ENCODE measurements at regions not wholly inside any gene's neighbourhood (a gene's known extent, or its start where the extent isn't known, plus 50 kb on each side); places are given as distances from the start of the nearest gene placed in this dataset.
A peak's percentile ranks its signal among the peaks of the same experiment; 100 is the strongest.

GRCh38 chr16:86019446-86020047 is 120.6 kb downstream of the IRF8 start:
- intact Hi-C loops (cut with DNase I), result loop anchor here in 1 of 4 donors (5.0 kb wide), 1 partner anchor 197 kb away; no protein-coding TSS in a partner anchor
- H3K4me1 ChIP-seq (ENCODE audit: control insufficient read depth, insufficient read depth, low read length), result no peaks in the 10 kb centered on the region
- DNase-seq, result no peak
- WGBS, result 62% methylated on average over 14 of the region's 14 CpGs
- H3K4me3 ChIP-seq (ENCODE audit: low read length), result no peak overlapping the region
- H3K27ac ChIP-seq (ENCODE audit: low read length), result no peak overlapping the region
- H3K27me3 ChIP-seq (ENCODE audit: control insufficient read depth, insufficient read depth), result no peaks in the 10 kb centered on the region
- no peak for ATAC-seq
- H3K9me3 ChIP-seq (ENCODE audit: control insufficient read depth, low read length), result peaks cover 5% of the 10 kb centered on the region

GRCh38 chr16:86020971-86021370 is 122.0 kb downstream of the IRF8 start:
- H3K4me3 ChIP-seq (ENCODE audit: low read length), result no peak overlapping the region
- H3K27me3 ChIP-seq (ENCODE audit: control insufficient read depth, insufficient read depth), result no peaks in the 10 kb centered on the region
- no peaks in the 10 kb centered on the region for H3K4me1 ChIP-seq (ENCODE audit: control insufficient read depth, insufficient read depth, low read length)
- intact Hi-C loops (cut with DNase I), result no loop called here
- ATAC-seq (no peak), DNase-seq (no peak)
- peaks cover 13% of the 10 kb centered on the region for H3K9me3 ChIP-seq (ENCODE audit: control insufficient read depth, low read length)
- WGBS, result 70% methylated on average over 7 of the region's 7 CpGs
- no peak overlapping the region for H3K27ac ChIP-seq (ENCODE audit: low read length)

- intact Hi-C loops (cut with DNase I), result no loop called here
- ATAC-seq, result no peak
- H3K27ac ChIP-seq (ENCODE audit: low read length), result no peak overlapping the region
- no peak overlapping the region for H3K4me3 ChIP-seq (ENCODE audit: low read length)
- no peaks in the 10 kb centered on the region for H3K27me3 ChIP-seq (ENCODE audit: control insufficient read depth, insufficient read depth)
- DNase-seq, result no peak
- WGBS, result 39% methylated on average over 7 of the region's 7 CpGs
- no peaks in the 10 kb centered on the region for H3K4me1 ChIP-seq (ENCODE audit: control insufficient read depth, insufficient read depth, low read length)
- peaks cover 13% of the 10 kb centered on the region for H3K9me3 ChIP-seq (ENCODE audit: control insufficient read depth, low read length)
Observed at GRCh38 chr16:86022381-86022960, 123.5 kb downstream of the IRF8 start.

DNA sequence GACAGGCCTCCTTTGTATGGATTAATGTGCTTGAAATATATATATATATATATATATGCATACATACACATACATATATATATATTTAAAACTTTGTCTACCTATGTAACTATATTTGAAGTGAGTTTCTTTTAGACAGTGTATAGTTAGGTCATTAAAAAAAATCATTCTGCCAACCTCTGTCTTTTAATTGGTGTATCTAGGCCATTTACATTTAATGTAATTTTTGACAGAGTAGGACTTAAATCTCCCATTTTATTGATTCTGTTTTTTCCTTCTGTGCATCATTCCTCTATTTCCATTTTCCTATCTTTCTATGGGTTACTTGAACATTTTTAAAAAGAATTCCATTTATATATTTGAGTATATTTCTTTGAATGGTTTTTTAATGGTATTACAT is 125.2 kb downstream of the IRF8 start:
- H3K4me1 ChIP-seq (ENCODE audit: control insufficient read depth, insufficient read depth, low read length), result no peaks in the 10 kb centered on the region
- no peaks in the 10 kb centered on the region for H3K27me3 ChIP-seq (ENCODE audit: control insufficient read depth, insufficient read depth)
- no peak overlapping the region for H3K4me3 ChIP-seq (ENCODE audit: low read length)
- H3K9me3 ChIP-seq (ENCODE audit: control insufficient read depth, low read length), result peaks cover 13% of the 10 kb centered on the region
- ATAC-seq (no peak), DNase-seq (no peak)
- no peak overlapping the region for H3K27ac ChIP-seq (ENCODE audit: low read length)
- intact Hi-C loops (cut with DNase I), result no loop called here

DNA sequence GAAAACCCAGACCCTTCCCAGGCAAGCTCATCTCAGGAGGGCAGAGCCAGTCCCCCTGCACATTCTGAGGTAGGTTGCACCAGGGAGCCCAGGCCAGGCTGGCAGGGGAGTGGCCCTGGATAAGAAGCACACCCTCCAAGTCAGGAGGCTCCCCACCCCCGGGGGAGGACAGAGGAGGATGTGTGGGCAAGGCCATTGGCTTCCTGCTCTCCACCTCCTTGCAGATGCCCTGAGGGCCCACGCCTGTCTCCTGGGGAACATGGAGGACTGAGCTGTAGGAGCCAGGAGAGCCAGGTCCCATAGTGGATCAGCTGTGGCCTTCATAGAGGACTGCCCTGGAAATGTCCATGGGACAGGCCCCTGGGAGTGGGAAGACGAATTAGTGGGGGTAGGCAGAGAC is 126.7 kb downstream of the IRF8 start:
- intact Hi-C loops (cut with DNase I), result no loop called here
- no peak overlapping the region for H3K27ac ChIP-seq (ENCODE audit: low read length)
- H3K4me1 ChIP-seq (ENCODE audit: control insufficient read depth, insufficient read depth, low read length), result no peaks in the 10 kb centered on the region
- no peak for ATAC-seq
- DNase-seq, result no peak
- H3K27me3 ChIP-seq (ENCODE audit: control insufficient read depth, insufficient read depth), result no peaks in the 10 kb centered on the region
- peaks cover 10% of the 10 kb centered on the region for H3K9me3 ChIP-seq (ENCODE audit: control insufficient read depth, low read length)
- 62% methylated on average over 3 of the region's 3 CpGs for WGBS
- no peak overlapping the region for H3K4me3 ChIP-seq (ENCODE audit: low read length)

GRCh38 chr16:86026171-86026910 is 127.4 kb downstream of the IRF8 start:
- DNase-seq (no peak), ATAC-seq (no peak)
- no peak overlapping the region for H3K27ac ChIP-seq (ENCODE audit: low read length)
- no peaks in the 10 kb centered on the region for H3K4me1 ChIP-seq (ENCODE audit: control insufficient read depth, insufficient read depth, low read length)
- H3K27me3 ChIP-seq (ENCODE audit: control insufficient read depth, insufficient read depth), result no peaks in the 10 kb centered on the region
- 64% methylated on average over 15 of the region's 15 CpGs for WGBS
- H3K9me3 ChIP-seq (ENCODE audit: control insufficient read depth, low read length), result peaks cover 10% of the 10 kb centered on the region
- intact Hi-C loops (cut with DNase I), result no loop called here
- no peak overlapping the region for H3K4me3 ChIP-seq (ENCODE audit: low read length)

DNA sequence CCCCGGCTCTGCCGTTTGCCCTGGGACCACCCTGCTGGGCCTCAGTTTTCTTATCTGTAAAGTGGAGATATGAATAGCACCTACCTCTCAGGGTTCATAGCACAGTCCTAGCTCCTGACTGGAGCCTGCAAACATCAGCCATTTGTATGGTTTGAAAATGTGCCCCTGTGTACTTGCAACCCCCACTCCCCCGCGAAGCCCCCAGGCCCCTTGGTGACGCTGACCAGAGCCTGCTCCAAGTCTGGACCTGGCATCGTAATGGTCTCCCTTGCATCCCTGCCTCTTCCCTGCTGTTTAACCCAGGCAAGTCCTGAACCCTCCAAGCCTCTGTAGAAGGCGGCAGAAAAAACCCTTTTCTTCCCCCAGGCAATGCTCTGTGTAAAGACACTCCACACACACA is 128.0 kb downstream of the IRF8 start:
- H3K9me3 ChIP-seq (ENCODE audit: control insufficient read depth, low read length), result peaks cover 10% of the 10 kb centered on the region
- intact Hi-C loops (cut with DNase I), result no loop called here
- no peaks in the 10 kb centered on the region for H3K4me1 ChIP-seq (ENCODE audit: control insufficient read depth, insufficient read depth, low read length)
- H3K27me3 ChIP-seq (ENCODE audit: control insufficient read depth, insufficient read depth), result no peaks in the 10 kb centered on the region
- no peak overlapping the region for H3K27ac ChIP-seq (ENCODE audit: low read length)
- no peak overlapping the region for H3K4me3 ChIP-seq (ENCODE audit: low read length)
- ATAC-seq (no peak), DNase-seq (no peak)
- WGBS, result 54% methylated on average over 7 of the region's 7 CpGs

GRCh38 chr16:86027373-86028126 is 128.6 kb downstream of the IRF8 start:
- no peaks in the 10 kb centered on the region for H3K27me3 ChIP-seq (ENCODE audit: control insufficient read depth, insufficient read depth)
- H3K4me3 ChIP-seq (ENCODE audit: low read length), result no peak overlapping the region
- H3K27ac ChIP-seq (ENCODE audit: low read length), result no peak overlapping the region
- intact Hi-C loops (cut with DNase I), result no loop called here
- no peaks in the 10 kb centered on the region for H3K4me1 ChIP-seq (ENCODE audit: control insufficient read depth, insufficient read depth, low read length)
- H3K9me3 ChIP-seq (ENCODE audit: control insufficient read depth, low read length), result peaks cover 10% of the 10 kb centered on the region
- no peak for DNase-seq
- WGBS, result 90% methylated on average over 11 of the region's 11 CpGs
- ATAC-seq, result no peak

DNA sequence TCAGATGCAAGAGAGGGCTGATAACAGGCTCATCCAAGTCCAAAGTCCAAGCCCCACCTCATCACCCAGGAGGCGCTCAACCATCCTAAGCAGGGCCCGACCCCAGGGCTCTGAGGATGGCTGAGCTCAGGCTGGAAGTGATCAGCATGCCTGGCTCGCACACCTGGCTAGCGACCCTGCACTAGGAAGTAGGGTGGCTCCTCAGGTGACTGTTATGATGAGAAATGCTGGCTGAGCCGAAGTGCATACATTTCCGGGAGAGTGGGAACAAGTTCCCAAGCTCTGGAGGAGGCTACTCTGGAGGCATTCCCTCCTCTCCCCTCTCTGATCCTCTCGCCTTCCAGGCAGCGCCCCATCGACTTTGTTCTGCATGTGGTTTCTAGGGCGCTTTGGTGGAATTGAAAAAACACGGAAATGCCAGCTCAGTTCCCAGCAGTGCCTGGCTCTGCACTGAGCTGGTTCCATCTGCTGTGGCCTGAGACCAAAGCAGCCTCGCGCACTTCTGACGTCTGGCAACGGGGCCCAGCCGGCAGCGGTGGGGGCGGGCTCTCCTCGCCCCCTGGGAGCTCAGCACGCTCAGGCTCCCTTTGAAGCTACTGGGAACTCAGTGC is 130.3 kb downstream of the IRF8 start:
- ATAC-seq, result peak; percentile 27 to 62
- 30% methylated on average over 20 of the region's 20 CpGs for WGBS
- H3K4me1 ChIP-seq (ENCODE audit: control insufficient read depth, insufficient read depth, low read length), result no peaks in the 10 kb centered on the region
- peak; percentile 42 to 70 (median 58) for DNase-seq
- H3K9me3 ChIP-seq (ENCODE audit: control insufficient read depth, low read length), result peaks cover 8% of the 10 kb centered on the region
- H3K27ac ChIP-seq (ENCODE audit: low read length), result no peak overlapping the region
- no peak overlapping the region for H3K4me3 ChIP-seq (ENCODE audit: low read length)
- H3K27me3 ChIP-seq (ENCODE audit: control insufficient read depth, insufficient read depth), result no peaks in the 10 kb centered on the region
- intact Hi-C loops (cut with DNase I), result no loop called here

DNA sequence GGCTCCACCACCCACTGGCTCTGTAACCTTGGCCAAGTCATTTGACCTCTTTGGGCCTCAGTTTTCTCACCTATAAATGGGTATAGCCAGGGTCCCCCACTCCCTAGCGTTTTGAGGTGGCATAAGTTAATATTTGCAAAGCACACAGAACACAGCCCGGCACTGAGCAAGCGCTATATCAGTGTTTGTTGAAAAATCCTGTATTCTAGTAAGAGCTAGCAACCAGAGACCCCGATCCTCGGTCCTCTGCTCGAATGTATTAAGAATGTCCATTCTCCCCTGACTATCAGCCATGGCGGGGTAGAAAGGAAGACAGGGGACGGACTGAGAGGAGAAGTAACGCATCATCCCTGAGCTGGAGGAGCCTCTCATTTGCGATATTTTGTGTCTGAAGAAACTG is 131.2 kb downstream of the IRF8 start:
- no peaks in the 10 kb centered on the region for H3K27me3 ChIP-seq (ENCODE audit: control insufficient read depth, insufficient read depth)
- intact Hi-C loops (cut with DNase I), result no loop called here
- WGBS, result 91% methylated on average over 10 of the region's 10 CpGs
- no peak for ATAC-seq
- peaks cover 3% of the 10 kb centered on the region for H3K9me3 ChIP-seq (ENCODE audit: control insufficient read depth, low read length)
- no peaks in the 10 kb centered on the region for H3K4me1 ChIP-seq (ENCODE audit: control insufficient read depth, insufficient read depth, low read length)
- no peak overlapping the region for H3K4me3 ChIP-seq (ENCODE audit: low read length)
- DNase-seq, result no peak
- no peak overlapping the region for H3K27ac ChIP-seq (ENCODE audit: low read length)

All from right cardiac atrium (tissue), 5 donors.